Tibial nerve (tissue), 4 donors: ENCODE measurements at regions not wholly inside any gene's neighbourhood (a gene's known extent, or its start where the extent isn't known, plus 50 kb on each side); places are given as distances from the start of the nearest gene placed in this dataset.

Experiments
- DNase-seq, 2 donors: peaks; one replicate each; pipeline ENCODE4 v3.0.0-alpha.2; 2019; ENCODE audit warnings: low spot score in 2 of 2
- H3K27ac ChIP-seq, 4 donors: fragments of 200-600 bp; sonication (generic) in 3 of 4; one replicate each; pipeline ENCODE4 v1.5.1; 2017 to 2019; ENCODE audit warnings: mild to moderate bottlenecking in 1 of 4
- H3K27me3 ChIP-seq, 2 donors: fragments of 200-600 bp; sonication (generic) in 1 of 2; one replicate each; pipeline versions ENCODE4 v1.5.1 to v1.6.0; 2017 to 2019
- H3K36me3 ChIP-seq, 3 donors: fragments of 200-600 bp; sonication (generic); one replicate each; pipeline ENCODE4 v1.5.1; 2018 to 2019
- H3K4me1 ChIP-seq, 4 donors: fragments of 200-600 bp; sonication (generic) in 3 of 4; one replicate each; pipeline ENCODE4 v1.5.1; 2017 to 2019
- H3K4me3 ChIP-seq, 4 donors: fragments of 200-600 bp; sonication (generic) in 3 of 4; one replicate each; pipeline ENCODE4 v1.5.1; 2017 to 2019; ENCODE audit warnings: mild to moderate bottlenecking in 1 of 4, moderate library complexity in 1 of 4
- H3K9me3 ChIP-seq, 4 donors: fragments of 200-600 bp; sonication (generic) in 3 of 4; one replicate each; pipeline ENCODE4 v1.5.1; 2017 to 2019
- EP300 ChIP-seq, 2 donors: sonication (generic); formaldehyde crosslinking; IDR thresholded peaks; one replicate each; pipeline ENCODE4 v1.6.1; 2017; ENCODE audit warnings: antibody characterized with exemption in 2 of 2, mild to moderate bottlenecking in 1 of 2
- POLR2A ChIP-seq, 2 donors: fragments of 450-650 bp; IDR thresholded peaks; one replicate each; pipeline ENCODE4 v1.6.1; 2017; ENCODE audit warnings: antibody characterized with exemption in 2 of 2, mild to moderate bottlenecking in 2 of 2, moderate library complexity in 2 of 2
- WGBS, 2 donors: methylation state at CpG; one replicate each; pipeline ENCODE4 v1.1.5; 2018; 5-methylcytosine and 5-hydroxymethylcytosine counted together
- TF ChIP-seq, protein P1 (sequence below), 5 experiments: fragments of 200-600 bp in 3 of 5; fragments of 450-650 bp in 2 of 5; sonication (generic) in 3 of 5; IDR thresholded peaks; one replicate each; pipeline ENCODE4 v1.5.1; 2016 to 2019; ENCODE audit warnings: antibody characterized with exemption in 5 of 5, mild to moderate bottlenecking in 3 of 5, moderate library complexity in 2 of 5

- TF ChIP-seq POLR2A (IDR thresholded peaks at IDR 0.05) (no peak), EP300 (IDR thresholded peaks at IDR 0.05) (no peak)
- TF ChIP-seq, protein P1, sequence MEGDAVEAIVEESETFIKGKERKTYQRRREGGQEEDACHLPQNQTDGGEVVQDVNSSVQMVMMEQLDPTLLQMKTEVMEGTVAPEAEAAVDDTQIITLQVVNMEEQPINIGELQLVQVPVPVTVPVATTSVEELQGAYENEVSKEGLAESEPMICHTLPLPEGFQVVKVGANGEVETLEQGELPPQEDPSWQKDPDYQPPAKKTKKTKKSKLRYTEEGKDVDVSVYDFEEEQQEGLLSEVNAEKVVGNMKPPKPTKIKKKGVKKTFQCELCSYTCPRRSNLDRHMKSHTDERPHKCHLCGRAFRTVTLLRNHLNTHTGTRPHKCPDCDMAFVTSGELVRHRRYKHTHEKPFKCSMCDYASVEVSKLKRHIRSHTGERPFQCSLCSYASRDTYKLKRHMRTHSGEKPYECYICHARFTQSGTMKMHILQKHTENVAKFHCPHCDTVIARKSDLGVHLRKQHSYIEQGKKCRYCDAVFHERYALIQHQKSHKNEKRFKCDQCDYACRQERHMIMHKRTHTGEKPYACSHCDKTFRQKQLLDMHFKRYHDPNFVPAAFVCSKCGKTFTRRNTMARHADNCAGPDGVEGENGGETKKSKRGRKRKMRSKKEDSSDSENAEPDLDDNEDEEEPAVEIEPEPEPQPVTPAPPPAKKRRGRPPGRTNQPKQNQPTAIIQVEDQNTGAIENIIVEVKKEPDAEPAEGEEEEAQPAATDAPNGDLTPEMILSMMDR (IDR thresholded peaks at IDR 0.05), result no peak
- Histone ChIP-seq H3K4me1 (peaks cover 0 to 20% (median 2%) of the 10 kb centered on the region in 4 donors), H3K4me3 (no peak overlapping the region), H3K9me3 (no peaks in the 10 kb centered on the region), H3K27me3 (no peaks in the 10 kb centered on the region), H3K27ac (no peak overlapping the region), H3K36me3 (no peaks in the 10 kb centered on the region)
- DNase-seq, result no peak
These were observed 124.2 kb upstream of the SGK1 start for GRCh38 chr6:134442073-134442472.

DNA sequence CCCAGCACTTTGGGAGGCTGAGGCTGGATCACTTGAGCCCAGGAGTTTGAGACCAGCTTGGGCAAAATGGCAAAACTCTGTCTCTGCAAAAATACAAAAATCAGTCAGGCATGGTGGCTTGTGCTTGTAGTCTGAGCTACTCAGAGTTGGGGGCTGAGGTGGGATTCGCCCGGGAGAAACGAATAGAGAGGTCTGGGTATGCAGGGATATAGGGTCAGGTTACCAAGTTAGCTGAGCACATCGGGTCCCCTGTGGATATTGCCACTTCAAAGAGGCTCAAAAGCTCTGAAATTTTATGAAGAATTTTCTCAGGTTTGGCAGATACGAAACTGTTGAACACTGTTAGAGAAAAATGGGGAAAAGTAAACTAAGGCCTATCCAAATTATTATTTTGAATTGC is 120.9 kb upstream of the SGK1 start:
- H3K36me3 ChIP-seq, result no peaks in the 10 kb centered on the region
- H3K4me3 ChIP-seq, result no peak overlapping the region
- H3K4me1 ChIP-seq, result peaks cover 0 to 20% (median 6%) of the 10 kb centered on the region in 4 donors
- no peaks in the 10 kb centered on the region for H3K27me3 ChIP-seq
- H3K27ac ChIP-seq, result no peak overlapping the region
- DNase-seq, result no peak
- H3K9me3 ChIP-seq, result no peaks in the 10 kb centered on the region
- TF ChIP-seq, protein P1 (IDR thresholded peaks at IDR 0.05), result no peak
- no peak for TF ChIP-seq EP300 (IDR thresholded peaks at IDR 0.05)
- no peak for TF ChIP-seq POLR2A (IDR thresholded peaks at IDR 0.05)
- WGBS, 2 donors, result 79 to 87% methylated on average over 5 of the region's 5 CpGs

DNA sequence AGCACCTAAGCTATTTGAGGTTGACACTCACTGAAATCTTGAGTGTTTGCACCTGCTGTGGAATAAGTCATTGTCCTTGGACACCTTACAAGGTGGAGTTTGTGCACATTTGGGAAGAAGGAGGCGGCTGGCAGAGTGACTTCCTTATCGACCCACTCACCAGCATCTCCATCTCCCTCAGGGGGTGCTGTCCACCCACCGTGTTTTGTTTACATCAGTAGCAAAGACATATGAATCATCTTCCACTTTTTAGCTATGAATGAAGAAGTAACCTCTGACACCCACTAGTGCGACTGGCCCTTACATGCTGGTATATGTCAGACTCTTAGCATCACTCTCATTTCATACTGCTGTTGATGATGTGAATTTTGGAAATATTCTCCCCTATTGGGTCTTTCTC is 119.5 kb upstream of the SGK1 start:
- WGBS, 2 donors, result 45 to 47% methylated on average over 4 of the region's 4 CpGs

GRCh38 chr6:134436950-134437349 is 119.0 kb upstream of the SGK1 start:
- Histone ChIP-seq H3K4me1 (peaks cover 0 to 20% (median 6%) of the 10 kb centered on the region in 4 donors), H3K36me3 (no peaks in the 10 kb centered on the region), H3K4me3 (no peak overlapping the region), H3K9me3 (no peaks in the 10 kb centered on the region), H3K27ac (peak overlapping the region in 3 of 4 donors; percentile 41 to 87 (median 66)), H3K27me3 (no peaks in the 10 kb centered on the region)
- WGBS, 2 donors, result 25 to 82% methylated on average over 1 of the region's 1 CpG
- TF ChIP-seq POLR2A (IDR thresholded peaks at IDR 0.05) (no peak), EP300 (IDR thresholded peaks at IDR 0.05) (no peak)
- TF ChIP-seq, protein P1 (IDR thresholded peaks at IDR 0.05), result no peak
- no peak for DNase-seq

More for the DNA sequence above, 119.5 kb upstream of the SGK1 start:
- no peak for DNase-seq
- no peaks in the 10 kb centered on the region for H3K36me3 ChIP-seq
- peak overlapping the region in 2 of 4 donors; percentile 66 to 87 for H3K27ac ChIP-seq
- H3K4me1 ChIP-seq, result peaks cover 0 to 20% (median 6%) of the 10 kb centered on the region in 4 donors
- no peak overlapping the region for H3K4me3 ChIP-seq
- no peaks in the 10 kb centered on the region for H3K9me3 ChIP-seq
- H3K27me3 ChIP-seq, result no peaks in the 10 kb centered on the region
- TF ChIP-seq, protein P1 (IDR thresholded peaks at IDR 0.05), result no peak
- peak in 1 of 2 donors; percentile 7 for TF ChIP-seq EP300 (IDR thresholded peaks at IDR 0.05)

DNA sequence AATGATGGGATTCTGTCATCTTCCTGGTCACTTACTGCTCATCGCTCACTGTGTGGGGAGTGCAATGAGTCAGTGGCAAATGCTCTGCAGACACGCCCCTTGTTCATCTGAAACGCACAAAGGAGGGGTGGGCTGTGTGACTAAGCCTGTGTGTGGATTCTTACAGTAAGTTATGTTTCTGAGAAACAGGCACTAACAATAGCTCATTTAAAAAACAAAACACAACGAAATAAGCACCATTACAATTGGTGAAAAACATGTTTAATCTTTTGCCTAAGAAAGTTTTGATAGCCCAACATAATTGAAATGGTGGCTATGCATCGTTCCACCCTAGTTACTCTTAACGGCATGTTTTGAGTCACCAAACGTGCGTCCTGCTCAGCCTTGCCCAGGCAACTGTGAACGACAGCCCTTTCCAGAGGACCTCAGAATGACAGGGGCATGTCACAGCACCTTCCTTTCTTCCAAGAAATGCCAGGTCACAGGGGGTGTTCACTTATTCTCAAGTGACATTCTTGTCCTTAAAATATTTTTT is 118.4 kb upstream of the SGK1 start:
- peak overlapping the region in 3 of 4 donors; percentile 41 to 87 (median 66) for H3K27ac ChIP-seq
- H3K36me3 ChIP-seq, result no peaks in the 10 kb centered on the region
- DNase-seq, result no peak
- peak overlapping the region in 1 of 4 donors; percentile 2 for H3K4me3 ChIP-seq
- H3K9me3 ChIP-seq, result no peaks in the 10 kb centered on the region
- TF ChIP-seq, protein P1 (IDR thresholded peaks at IDR 0.05), result no peak
- TF ChIP-seq EP300 (IDR thresholded peaks at IDR 0.05), result peak in 1 of 2 donors; percentile 55
- TF ChIP-seq POLR2A (IDR thresholded peaks at IDR 0.05), result no peak
- H3K4me1 ChIP-seq, result peaks cover 0 to 20% (median 6%) of the 10 kb centered on the region in 4 donors
- WGBS, 2 donors, result 40 to 44% methylated on average over 9 of the region's 9 CpGs
- no peaks in the 10 kb centered on the region for H3K27me3 ChIP-seq
